ENCODE measurements at regions not wholly inside any gene's neighbourhood (a gene's known extent, or its start where the extent isn't known, plus 50 kb on each side); places are given as distances from the start of the nearest gene placed in this dataset.

DNA sequence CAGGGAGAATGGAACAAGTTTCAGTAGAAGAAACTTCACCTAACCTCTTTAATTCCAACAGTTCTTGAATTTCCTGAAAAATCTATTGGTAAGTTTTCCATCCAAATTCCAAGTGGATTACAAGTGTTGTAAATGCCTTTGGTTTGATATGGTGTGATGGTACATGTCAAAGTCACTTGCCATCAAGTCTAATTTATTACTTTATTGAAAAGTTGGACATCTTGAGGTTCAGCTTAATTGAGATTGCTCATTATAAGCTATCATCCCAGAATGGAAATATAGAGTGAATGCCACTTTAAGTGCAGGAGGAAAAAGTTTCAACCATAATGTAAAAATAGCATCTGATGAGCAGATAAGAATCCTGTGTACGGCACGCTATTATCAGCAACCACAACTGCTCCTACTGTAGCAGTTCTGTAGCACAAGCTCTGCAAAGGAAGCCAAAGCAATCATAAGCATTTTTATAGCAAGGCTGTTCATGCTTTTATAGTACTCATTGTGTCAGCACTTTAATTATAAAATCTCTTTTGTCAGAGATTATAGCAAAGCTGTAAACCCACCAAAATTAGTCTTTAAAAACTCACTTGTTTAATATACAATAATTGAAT, 991.8 kb upstream of the PHF14 start:
- no peak for DNase-seq (ENCODE audit: low spot score)

GRCh38 chr7:9983048-9983447, 990.6 kb upstream of the PHF14 start:
- no peak for DNase-seq (ENCODE audit: low spot score)

DNA sequence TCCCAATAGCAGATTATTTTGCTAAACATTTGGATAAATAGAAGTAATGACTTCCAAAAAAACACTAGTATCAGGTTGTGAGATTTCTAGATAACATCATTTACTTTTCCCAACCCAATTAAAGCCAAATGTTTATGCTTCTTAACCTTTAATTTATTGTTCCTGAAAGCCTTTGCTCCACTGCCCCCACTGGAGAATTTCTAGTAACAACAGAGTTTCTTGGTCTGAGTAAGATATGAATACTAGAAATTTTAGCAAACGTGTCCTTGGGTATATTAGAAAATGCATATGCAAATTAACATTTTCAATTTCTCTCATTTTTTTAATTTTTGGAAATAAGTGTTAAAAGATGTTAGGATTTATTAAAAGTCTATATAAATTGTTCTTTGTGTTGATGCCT, 958.0 kb upstream of the PHF14 start:
- DNase-seq (ENCODE audit: low spot score): no peak

- DNase-seq (ENCODE audit: low spot score): no peak
Measured at GRCh38 chr7:10022480-10022879, 951.2 kb upstream of the PHF14 start.

GRCh38 chr7:10022957-10023356, 950.7 kb upstream of the PHF14 start:
- DNase-seq (ENCODE audit: low spot score): no peak

- DNase-seq (ENCODE audit: low spot score): no peak
Measured at GRCh38 chr7:10034843-10035556, 938.7 kb upstream of the PHF14 start.

DNA sequence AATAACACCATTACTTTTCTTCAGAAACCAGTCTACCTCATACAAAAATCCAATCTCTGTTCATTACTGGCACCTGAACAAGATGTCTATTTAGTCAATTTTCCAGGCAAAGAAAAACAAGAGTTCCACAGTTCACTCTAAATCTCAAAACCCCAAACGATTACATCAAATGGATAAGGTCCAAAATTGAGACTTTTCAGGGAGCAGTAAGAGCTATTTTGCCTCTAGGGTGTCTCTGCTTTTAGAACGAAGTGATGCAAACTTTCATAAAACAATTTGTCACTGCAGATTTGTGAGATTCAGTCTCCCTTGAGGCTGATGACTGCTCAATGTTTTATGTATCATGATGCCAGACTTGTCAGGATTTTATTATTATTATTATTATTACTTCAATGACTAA, 937.0 kb upstream of the PHF14 start:
- no peak for DNase-seq (ENCODE audit: low spot score)

GRCh38 chr7:10038351-10038750, 935.3 kb upstream of the PHF14 start:
- no peak for DNase-seq (ENCODE audit: low spot score)

DNA sequence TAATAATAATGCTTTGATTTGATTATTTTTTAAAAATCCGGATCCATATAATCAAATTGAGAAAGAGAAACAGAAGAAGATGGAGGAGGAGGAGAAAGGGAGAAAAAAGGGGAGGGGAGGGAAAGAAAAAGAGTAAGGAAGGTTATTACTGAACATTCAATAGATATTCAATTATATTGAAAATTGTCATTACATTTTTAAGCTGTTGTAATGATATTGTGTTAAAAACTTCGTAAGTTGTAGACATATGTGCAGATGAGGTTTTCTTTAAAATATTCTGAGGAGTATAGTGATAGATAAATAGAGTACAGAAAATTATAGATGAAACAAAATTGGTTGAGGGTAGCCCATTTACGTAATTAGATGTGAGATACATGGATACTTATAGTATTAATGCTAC, 933.0 kb upstream of the PHF14 start:
- no peak for DNase-seq (ENCODE audit: low spot score)

DNA sequence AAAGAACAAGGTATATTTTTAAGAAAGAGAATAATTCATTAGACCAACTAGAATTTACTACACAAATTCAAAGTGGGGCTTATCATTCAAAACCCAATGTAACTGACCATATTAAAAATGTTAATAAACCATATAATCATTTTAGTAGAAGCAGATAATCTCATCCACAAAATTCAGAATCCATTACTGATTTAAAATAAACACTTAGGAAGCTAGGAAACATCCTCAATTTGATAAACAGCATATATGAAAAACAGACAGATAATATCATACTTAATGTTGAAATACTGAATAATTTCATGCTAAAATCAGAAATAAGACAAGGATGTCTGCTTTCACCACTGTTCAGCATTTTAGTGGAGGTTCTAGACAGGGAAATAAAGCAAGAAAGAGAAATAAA, 902.8 kb upstream of the PHF14 start:
- DNase-seq (ENCODE audit: low spot score): no peak

GRCh38 chr7:10075866-10076265, 897.8 kb upstream of the PHF14 start:
- no peak for DNase-seq (ENCODE audit: low spot score)

GRCh38 chr7:10076660-10077300, 896.9 kb upstream of the PHF14 start:
- no peak for DNase-seq (ENCODE audit: low spot score)

DNA sequence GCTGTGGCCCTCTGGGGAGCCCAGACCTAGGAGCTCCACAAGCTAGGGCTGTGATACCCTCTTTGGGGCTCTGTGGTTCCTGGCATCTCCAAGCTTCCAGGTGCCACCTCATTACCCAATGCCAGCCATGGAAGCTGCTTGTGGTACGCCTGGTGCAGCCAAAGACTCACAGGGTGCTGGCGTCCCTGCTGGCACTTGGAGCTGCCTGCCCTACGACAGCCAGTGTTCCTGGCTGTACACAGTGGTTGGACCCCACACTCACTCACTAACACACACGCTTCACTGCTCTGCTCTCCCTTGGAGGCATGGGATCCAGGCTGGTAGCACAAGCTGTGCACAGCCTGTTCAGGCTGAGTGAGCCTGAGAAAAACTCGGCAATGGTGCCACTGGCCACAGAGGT, 894.1 kb upstream of the PHF14 start:
- DNase-seq (ENCODE audit: low spot score): no peak

DNA sequence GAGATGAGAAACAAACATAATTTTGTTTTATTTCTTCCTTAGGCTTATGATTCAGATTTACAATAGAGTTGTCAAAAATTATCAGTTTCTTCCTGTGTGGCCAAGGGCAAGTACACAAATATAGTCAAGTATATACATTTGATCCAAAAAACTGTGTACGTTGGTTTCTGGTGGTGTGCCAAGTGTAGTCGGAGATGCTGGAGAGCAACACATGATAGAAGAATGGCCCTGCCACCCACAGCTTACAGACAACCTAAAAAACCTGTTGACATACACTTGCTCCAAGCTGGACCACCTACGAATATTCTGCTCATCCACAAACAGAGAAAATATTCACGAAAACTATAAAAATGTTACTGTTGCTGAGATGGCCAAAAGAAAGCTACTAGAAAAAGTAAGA, 890.8 kb upstream of the PHF14 start:
- DNase-seq (ENCODE audit: low spot score): no peak

DNA sequence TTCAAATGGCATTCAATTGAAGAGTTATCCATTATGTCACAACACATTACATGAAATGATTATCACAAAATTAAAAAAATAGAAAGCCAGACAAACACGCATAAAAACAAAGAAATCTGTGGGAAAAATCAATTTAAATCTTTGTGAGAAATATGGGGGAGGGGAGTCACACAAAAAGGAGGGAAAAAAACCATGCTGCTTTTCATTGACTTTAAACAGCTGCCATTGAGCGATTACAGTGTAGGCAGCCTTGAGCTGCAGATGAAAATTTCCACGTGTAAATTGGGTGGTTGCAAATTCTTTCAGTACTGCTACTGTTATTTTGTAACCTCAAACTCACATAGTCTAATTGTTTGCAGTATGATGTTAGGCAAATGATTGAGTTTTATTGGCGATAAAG, 889.9 kb upstream of the PHF14 start:
- DNase-seq (ENCODE audit: low spot score): no peak

- no peak for DNase-seq (ENCODE audit: low spot score)
Measured at GRCh38 chr7:10085231-10085630, 888.4 kb upstream of the PHF14 start.

GRCh38 chr7:10100572-10100971, 873.1 kb upstream of the PHF14 start:
- no peak for DNase-seq (ENCODE audit: low spot score)

GRCh38 chr7:10101351-10101750, 872.3 kb upstream of the PHF14 start:
- no peak for DNase-seq (ENCODE audit: low spot score)

- no peak for DNase-seq (ENCODE audit: low spot score)
Measured at GRCh38 chr7:10104292-10104691, 869.4 kb upstream of the PHF14 start.

DNA sequence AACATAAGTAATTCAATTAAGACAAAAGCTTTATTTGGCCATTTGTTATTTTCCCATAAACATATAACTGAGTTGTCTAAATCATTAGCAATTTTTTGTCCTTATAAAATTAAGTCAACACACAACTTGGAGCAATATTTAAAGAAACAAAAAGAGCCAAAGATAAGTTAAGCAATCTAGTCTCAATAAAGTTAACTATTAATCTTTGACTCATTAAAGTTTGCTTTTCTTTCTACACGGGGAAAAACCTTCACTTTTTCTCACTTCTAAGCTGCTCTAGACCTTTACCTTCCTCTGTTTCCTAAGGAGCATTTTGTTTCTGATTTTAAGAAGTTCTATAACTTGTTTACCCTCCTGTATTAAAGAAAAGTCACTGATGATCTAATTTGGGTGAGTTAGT, 867.1 kb upstream of the PHF14 start:
- no peak for DNase-seq (ENCODE audit: low spot score)

- DNase-seq (ENCODE audit: low spot score): no peak
Measured at GRCh38 chr7:10116511-10116910, 857.2 kb upstream of the PHF14 start.

- no peak for DNase-seq (ENCODE audit: low spot score)
Measured at GRCh38 chr7:10117815-10118214, 855.9 kb upstream of the PHF14 start.

DNA sequence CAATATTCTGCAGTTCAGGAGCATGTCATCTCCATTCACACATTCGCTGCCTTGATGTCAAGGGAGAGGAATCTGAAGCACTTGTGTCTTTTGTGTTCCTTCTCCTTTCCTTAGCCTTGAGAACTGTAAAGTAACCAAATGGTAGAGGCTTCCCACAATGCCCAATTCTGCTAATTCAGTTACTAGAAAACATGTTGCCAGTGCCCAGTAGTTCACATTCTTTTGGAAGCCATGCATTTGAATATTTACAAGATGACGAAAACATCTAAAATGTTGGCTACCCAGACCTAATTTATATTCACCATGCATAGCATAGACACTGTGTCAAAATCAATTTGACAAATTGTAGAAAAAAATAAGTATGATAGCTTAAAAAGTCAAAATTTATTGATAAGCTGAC, 852.7 kb upstream of the PHF14 start:
- no peak for DNase-seq (ENCODE audit: low spot score)

DNA sequence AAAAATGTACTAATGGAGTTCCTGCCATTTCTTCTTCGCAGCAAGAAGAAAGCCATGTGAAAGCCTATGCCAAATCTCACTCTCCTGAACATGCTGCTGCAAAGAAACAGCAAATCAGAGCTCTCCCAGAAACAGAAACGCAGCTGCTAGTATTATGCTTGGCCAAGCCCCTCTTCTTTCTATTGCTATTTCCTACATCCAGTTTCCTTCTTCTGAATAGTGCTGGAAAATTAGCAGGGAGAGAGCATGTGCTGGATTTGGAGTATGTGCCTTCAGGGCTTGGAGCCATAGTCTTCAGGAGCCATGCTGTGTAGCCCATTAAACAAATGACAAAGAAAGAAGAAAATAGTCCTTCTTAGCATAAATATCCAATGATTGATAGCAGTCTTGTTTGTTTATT, 852.0 kb upstream of the PHF14 start:
- DNase-seq (ENCODE audit: low spot score): no peak

Measured in AG20443 (cell line).